ENCODE measurements at regions not wholly inside any gene's neighbourhood (a gene's known extent, or its start where the extent isn't known, plus 50 kb on each side); places are given as distances from the start of the nearest gene placed in this dataset.

- TF ChIP-seq CTCF (IDR thresholded peaks at IDR 0.05; ENCODE audit: insufficient read depth, low read depth, low read length) (no peak), EZH2 (IDR thresholded peaks at IDR 0.05; ENCODE audit: insufficient read depth, low read length) (no peak)
Measured at GRCh38 chr18:1595195-1595594, 690.5 kb downstream of the ADCYAP1 start.

All from astrocyte (in vitro differentiated cells and primary cell).